Spleen (tissue), 11 donors: ENCODE measurements at regions not wholly inside any gene's neighbourhood (a gene's known extent, or its start where the extent isn't known, plus 50 kb on each side); places are given as distances from the start of the nearest gene placed in this dataset.

ENCODE experiments used
- DNase-seq: peaks from one replicate; pipeline ENCODE4 v3.0.0-alpha.2; 2020
- H3K27ac ChIP-seq, 8 donors: fragments of 200-600 bp; sonication (generic) in 7 of 8; 1 replicate in 4 of 8; 2 replicates in 4 of 8; pipeline versions ENCODE4 v1.5.0 to v1.8.0; 2016 to 2021; ENCODE audit warnings: inconsistent platforms in 4 of 8, mild to moderate bottlenecking in 4 of 8, moderate library complexity in 1 of 8
- H3K27me3 ChIP-seq, 7 donors: fragments of 200-600 bp; sonication (generic) in 6 of 7; replicated peaks in 1 of 7; 1 replicate in 4 of 7; 2 replicates in 3 of 7; pipeline versions ENCODE4 v1.5.0 to v1.8.0; 2016 to 2021; ENCODE audit warnings: inconsistent platforms in 3 of 7, mild to moderate bottlenecking in 1 of 7
- H3K36me3 ChIP-seq, 6 donors: fragments of 200-600 bp; sonication (generic) in 5 of 6; 1 replicate in 4 of 6; 2 replicates in 2 of 6; pipeline versions ENCODE4 v1.5.0 to v1.8.0; 2016 to 2021; ENCODE audit warnings: inconsistent platforms in 2 of 6
- H3K4me1 ChIP-seq, 6 donors: fragments of 200-600 bp; sonication (generic) in 5 of 6; 1 replicate in 3 of 6; 2 replicates in 3 of 6; pipeline versions ENCODE4 v1.5.0 to v1.8.0; 2016 to 2021; ENCODE audit warnings: inconsistent platforms in 3 of 6
- H3K4me3 ChIP-seq, 8 donors: fragments of 200-600 bp; sonication (generic) in 7 of 8; 1 replicate in 4 of 8; 2 replicates in 4 of 8; pipeline versions ENCODE4 v1.5.0 to v1.8.0; 2016 to 2021; ENCODE audit warnings: inconsistent platforms in 4 of 8, mild to moderate bottlenecking in 4 of 8, moderate library complexity in 2 of 8
- H3K9me3 ChIP-seq, 8 donors: fragments of 200-600 bp; sonication (generic) in 7 of 8; 1 replicate in 4 of 8; 2 replicates in 4 of 8; pipeline versions ENCODE4 v1.5.0 to v1.8.0; 2016 to 2021; ENCODE audit warnings: inconsistent platforms in 4 of 8
- POLR2A ChIP-seq, 3 donors: fragments of 450-650 bp; IDR thresholded peaks; one replicate each; pipeline ENCODE4 v1.5.1; 2017; ENCODE audit warnings: antibody characterized with exemption in 3 of 3, mild to moderate bottlenecking in 1 of 3
- POLR2AphosphoS5 ChIP-seq, 3 donors: sonication (generic); formaldehyde crosslinking; IDR thresholded peaks; one replicate each; pipeline ENCODE4 v1.5.1; 2017; ENCODE audit warnings: antibody characterized with exemption in 3 of 3
- WGBS, 5 donors: extraction: QIAGEN DNeasy Blood & Tissue Kit in 3 of 5; methylation state at CpG; one replicate each; pipeline versions ENCODE4 v1.1.5 to v1.1.7; 2013 to 2018; 5-methylcytosine and 5-hydroxymethylcytosine counted together
- intact Hi-C: fragments of 100-400 bp; cut with DNase I; formaldehyde crosslinking; loops from one replicate; pipeline ENCODE4 v1.15.0; 2023; ENCODE audit warnings: low total_unique reads
- TF ChIP-seq, protein P1 (sequence below), 11 experiments: fragments of 200-600 bp in 7 of 11; fragments of 450-650 bp in 4 of 11; sonication (generic) in 4 of 11; IDR thresholded peaks in 8 of 11; conservative IDR thresholded peaks in 3 of 11; 1 replicate in 7 of 11; 2 replicates in 4 of 11; pipeline versions ENCODE4 v1.4.0 to v1.8.0; 2016 to 2021; ENCODE audit warnings: antibody characterized with exemption in 11 of 11, inconsistent platforms in 4 of 11, mild to moderate bottlenecking in 1 of 11
- donor health status: healthy with polysubstance abuse.
- donor health status: DM: no; HTN: no; CAD: no; lungs with moderate emphysema.
- donor health status: DM: no; HTN: no; CAD: no.
- donor health status: Bipolar disorder and iron deficiency.
- donor health status: healthy.
- donor health status: DM: no; HTN: no; CAD: no.
- donor health status: DM: yes; HTN: yes; CAD: no.

DNA sequence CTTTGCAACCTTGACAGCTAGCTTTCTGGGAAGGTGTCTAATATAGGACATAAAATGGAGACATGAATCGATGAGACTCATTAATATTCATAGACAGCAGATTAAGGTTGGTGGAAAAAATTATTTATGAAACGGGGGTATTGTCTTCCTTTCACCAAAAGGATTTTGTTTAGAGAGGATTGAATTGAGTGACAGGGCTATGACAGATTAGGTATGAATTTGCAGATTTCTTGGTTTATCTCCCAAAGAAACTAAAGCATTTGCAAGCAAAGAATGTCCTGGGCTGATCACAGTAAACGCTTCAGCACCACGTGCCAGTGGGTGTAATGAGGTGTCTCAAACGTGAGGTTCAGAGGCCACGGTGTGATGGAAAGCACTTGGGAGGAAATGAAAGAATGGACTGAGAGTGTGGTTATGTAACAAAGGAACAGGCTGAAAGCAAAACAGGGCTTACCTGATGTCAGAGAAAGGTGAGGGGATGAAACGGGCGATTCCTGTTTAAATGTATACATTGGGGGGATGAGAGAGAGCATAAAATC, 329.2 kb upstream of the NPVF start:
- Histone ChIP-seq H3K4me3 (no peak overlapping the region), H3K27me3 (no peaks in the 10 kb centered on the region), H3K27ac (no peak overlapping the region), H3K9me3 (no peaks in the 10 kb centered on the region), H3K36me3 (no peaks in the 10 kb centered on the region), H3K4me1 (no peaks in the 10 kb centered on the region)
- DNase-seq = no peak
- WGBS, 5 donors = 57 to 69% (median 63%) methylated on average over 8 of the region's 8 CpGs
- TF ChIP-seq, protein P1, sequence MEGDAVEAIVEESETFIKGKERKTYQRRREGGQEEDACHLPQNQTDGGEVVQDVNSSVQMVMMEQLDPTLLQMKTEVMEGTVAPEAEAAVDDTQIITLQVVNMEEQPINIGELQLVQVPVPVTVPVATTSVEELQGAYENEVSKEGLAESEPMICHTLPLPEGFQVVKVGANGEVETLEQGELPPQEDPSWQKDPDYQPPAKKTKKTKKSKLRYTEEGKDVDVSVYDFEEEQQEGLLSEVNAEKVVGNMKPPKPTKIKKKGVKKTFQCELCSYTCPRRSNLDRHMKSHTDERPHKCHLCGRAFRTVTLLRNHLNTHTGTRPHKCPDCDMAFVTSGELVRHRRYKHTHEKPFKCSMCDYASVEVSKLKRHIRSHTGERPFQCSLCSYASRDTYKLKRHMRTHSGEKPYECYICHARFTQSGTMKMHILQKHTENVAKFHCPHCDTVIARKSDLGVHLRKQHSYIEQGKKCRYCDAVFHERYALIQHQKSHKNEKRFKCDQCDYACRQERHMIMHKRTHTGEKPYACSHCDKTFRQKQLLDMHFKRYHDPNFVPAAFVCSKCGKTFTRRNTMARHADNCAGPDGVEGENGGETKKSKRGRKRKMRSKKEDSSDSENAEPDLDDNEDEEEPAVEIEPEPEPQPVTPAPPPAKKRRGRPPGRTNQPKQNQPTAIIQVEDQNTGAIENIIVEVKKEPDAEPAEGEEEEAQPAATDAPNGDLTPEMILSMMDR (IDR thresholded peaks at IDR 0.05 in 8 of 11, conservative IDR thresholded peaks at IDR 0.05 in 3 of 11) = no peak
- TF ChIP-seq POLR2A (IDR thresholded peaks at IDR 0.05) = no peak
- no peak for TF ChIP-seq POLR2AphosphoS5 (IDR thresholded peaks at IDR 0.05)
- intact Hi-C loops = no loop called here

DNA sequence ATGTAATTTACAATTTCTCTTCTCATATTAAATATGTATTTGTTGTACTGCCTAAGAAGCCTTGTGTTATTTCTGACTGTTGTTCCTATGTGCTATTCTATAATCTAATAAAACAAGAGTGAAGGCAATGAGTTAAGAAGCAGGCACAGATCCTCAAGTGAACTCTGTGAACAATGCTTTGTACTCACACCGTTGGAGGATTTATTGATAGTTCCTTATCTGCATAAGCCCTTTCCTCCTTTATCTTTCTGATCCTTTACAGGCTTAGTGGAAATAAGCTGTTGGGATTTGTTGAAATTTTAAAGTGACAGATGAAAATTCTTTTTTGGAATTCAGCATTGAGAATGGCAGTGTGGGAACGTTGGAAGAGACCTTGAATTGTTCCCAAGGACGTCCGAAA, 329.6 kb upstream of the NPVF start:
- H3K9me3 ChIP-seq = no peaks in the 10 kb centered on the region
- no peaks in the 10 kb centered on the region for H3K36me3 ChIP-seq
- H3K4me1 ChIP-seq = no peaks in the 10 kb centered on the region
- intact Hi-C loops = no loop called here
- no peak for DNase-seq
- no peak for TF ChIP-seq POLR2A (IDR thresholded peaks at IDR 0.05)
- 57 to 71% (median 61%) methylated on average over 4 of the region's 4 CpGs for WGBS, 5 donors
- H3K27me3 ChIP-seq = no peaks in the 10 kb centered on the region
- no peak overlapping the region for H3K27ac ChIP-seq
- H3K4me3 ChIP-seq = no peak overlapping the region

DNA sequence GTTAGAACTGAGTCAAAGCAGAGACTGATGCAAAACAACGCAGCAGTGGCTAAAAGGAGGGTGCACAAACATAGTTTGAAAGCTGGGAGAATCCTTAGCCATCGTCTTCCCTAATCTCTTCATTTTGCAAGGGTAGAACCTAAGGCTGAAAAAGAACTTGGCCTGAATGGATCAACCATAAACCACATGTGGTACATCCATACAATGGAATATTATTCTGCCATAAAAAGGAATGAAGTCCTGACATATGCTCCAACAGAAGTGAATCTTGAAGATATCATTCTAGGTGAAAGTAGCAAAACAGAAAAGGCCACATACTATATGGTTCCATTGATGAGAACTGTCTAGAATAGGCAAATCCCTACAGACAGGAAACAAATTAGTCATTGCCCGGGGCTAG, 330.3 kb upstream of the NPVF start:
- no peaks in the 10 kb centered on the region for H3K4me1 ChIP-seq
- no peak overlapping the region for H3K27ac ChIP-seq
- H3K9me3 ChIP-seq = no peaks in the 10 kb centered on the region
- no peak overlapping the region for H3K4me3 ChIP-seq
- TF ChIP-seq POLR2AphosphoS5 (IDR thresholded peaks at IDR 0.05) = no peak
- TF ChIP-seq, protein P1 (IDR thresholded peaks at IDR 0.05 in 8 of 11, conservative IDR thresholded peaks at IDR 0.05 in 3 of 11) = no peak
- no peak for TF ChIP-seq POLR2A (IDR thresholded peaks at IDR 0.05)
- H3K27me3 ChIP-seq = no peaks in the 10 kb centered on the region
- intact Hi-C loops = no loop called here
- DNase-seq = no peak
- no peaks in the 10 kb centered on the region for H3K36me3 ChIP-seq
- WGBS, 5 donors = 77 to 89% (median 88%) methylated on average over 3 of the region's 3 CpGs

DNA sequence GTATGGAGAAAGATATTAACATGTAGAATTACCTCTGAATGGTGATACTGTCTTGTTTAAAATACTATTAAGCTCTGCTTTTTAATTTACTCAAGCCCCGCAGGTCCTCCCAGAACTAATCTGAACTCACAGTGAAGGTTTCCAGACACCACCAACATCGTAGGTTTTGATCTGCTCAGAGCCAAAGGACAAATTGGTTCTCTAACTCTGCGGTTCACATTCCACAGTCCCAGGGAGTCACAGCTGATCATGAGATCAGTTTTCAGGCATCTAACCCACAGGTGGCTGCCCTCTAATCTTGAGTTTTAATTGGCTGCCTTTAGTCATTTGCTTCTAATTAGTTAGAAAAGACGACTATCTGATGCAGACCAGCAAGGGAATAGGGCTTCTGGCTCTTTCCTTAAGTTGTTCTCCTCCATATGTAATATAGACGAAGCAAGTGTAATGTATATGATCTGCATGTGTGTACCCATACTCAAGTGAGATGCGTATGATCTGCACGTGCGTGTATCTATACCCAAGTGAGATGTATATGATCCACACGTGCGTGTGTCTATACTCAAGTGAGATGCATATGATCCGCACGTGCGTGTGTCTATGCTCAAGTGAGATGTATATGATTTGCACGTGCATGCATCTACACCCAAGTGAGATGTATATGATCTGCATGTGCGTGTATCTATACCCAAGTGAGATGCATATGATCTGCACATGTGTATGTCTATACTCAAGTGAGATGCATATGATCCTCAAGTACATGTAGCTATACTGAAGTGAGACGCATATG, 331.5 kb upstream of the NPVF start:
- H3K27ac ChIP-seq = no peak overlapping the region
- H3K27me3 ChIP-seq = no peaks in the 10 kb centered on the region
- H3K36me3 ChIP-seq = no peaks in the 10 kb centered on the region
- no peak for DNase-seq
- intact Hi-C loops = loop anchor here (5.0 kb wide), 1 partner anchor 297 kb away; no protein-coding TSS in a partner anchor
- WGBS, 5 donors = 89 to 96% (median 93%) methylated on average over 16 of the region's 16 CpGs
- H3K4me1 ChIP-seq = no peaks in the 10 kb centered on the region
- TF ChIP-seq POLR2A (IDR thresholded peaks at IDR 0.05) (no peak), POLR2AphosphoS5 (IDR thresholded peaks at IDR 0.05) (no peak)
- TF ChIP-seq, protein P1 (IDR thresholded peaks at IDR 0.05 in 8 of 11, conservative IDR thresholded peaks at IDR 0.05 in 3 of 11) = no peak
- no peak overlapping the region for H3K4me3 ChIP-seq
- no peaks in the 10 kb centered on the region for H3K9me3 ChIP-seq
